ENCODE measurements at regions not wholly inside any gene's neighbourhood (a gene's known extent, or its start where the extent isn't known, plus 50 kb on each side); places are given as distances from the start of the nearest gene placed in this dataset.
"Not testable (repeated sequence)": the region's sequence is repeated elsewhere in the genome, so short reads cannot be mapped to it uniquely, and the experiment has no call there.

DNA sequence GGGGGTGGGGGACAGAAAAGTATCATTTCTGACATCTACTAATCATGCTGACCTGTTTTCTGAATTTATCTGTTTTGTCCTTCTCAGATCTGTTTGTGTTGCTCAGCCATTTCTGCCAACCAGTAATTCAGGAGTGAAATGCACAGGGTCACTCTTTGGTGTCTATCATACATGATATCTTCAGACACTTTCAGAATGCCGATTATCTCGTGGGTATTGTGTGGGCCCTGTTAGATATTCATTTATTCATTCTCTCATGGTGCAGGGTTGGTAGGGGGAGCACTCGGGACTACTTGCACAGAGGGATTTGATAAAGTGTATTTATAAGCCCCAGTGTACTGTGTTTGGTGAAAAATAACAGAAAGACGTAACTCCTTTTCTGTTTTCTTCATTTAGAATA, 101.2 kb upstream of the CITED2 start:
- no peak for DNase-seq (ENCODE audit: low read depth in 4 of 4, low spot score in 3 of 4)

GRCh38 chr6:139475241-139475640, 100.8 kb upstream of the CITED2 start:
- DNase-seq (ENCODE audit: low read depth in 4 of 4, low spot score in 3 of 4), result no peak

DNA sequence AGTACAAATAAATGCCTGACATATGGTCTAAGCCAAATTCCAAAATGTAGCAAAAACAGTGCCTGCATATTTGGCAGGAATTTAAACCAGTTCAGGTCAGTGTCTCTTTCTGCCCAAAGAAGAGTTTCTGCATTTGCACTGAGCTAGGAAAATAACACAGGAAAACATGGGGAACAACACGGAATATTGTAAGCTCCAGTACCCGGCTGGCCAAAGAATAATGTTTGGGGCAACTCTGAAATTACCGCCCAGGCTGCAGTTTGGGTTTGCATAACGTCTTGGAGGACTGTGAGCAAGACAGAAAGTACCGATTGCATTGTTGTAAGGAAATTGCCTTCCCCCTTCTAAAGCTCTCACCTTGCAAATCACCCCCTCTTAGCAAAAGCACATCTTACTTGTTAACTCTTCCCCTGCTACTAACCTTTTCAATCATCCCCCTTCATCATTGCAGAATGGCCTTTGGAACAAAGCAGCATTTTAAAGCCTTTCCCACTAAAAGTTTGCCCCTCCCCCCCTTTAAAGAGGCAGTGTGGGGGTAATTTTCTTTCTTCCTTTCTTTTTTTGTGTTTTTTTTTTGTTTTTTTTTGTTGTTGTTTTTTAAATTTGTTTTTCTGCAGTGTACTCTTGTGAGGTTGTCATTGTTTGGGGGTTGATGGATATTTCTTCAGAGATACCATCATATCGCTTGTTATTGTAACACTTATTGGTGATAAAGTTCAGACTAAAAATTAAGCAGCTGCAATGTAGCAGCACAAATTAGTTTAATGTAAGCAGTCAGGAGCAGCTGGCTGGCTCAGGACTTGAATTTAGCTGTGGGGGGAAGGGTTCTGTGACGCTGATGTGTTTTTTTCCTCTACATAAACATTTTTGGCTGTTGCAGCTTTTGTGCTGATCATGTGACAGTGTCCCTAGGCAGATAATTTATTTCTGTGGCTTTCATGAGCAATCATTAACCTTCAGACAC, 100.0 kb upstream of the CITED2 start:
- DNase-seq (ENCODE audit: low read depth in 4 of 4, low spot score in 3 of 4), result peak; percentile 61 to 82 (median 74)

- no peak for DNase-seq (ENCODE audit: low read depth in 4 of 4, low spot score in 3 of 4)
These were observed 99.3 kb upstream of the CITED2 start for GRCh38 chr6:139473731-139474130.

DNA sequence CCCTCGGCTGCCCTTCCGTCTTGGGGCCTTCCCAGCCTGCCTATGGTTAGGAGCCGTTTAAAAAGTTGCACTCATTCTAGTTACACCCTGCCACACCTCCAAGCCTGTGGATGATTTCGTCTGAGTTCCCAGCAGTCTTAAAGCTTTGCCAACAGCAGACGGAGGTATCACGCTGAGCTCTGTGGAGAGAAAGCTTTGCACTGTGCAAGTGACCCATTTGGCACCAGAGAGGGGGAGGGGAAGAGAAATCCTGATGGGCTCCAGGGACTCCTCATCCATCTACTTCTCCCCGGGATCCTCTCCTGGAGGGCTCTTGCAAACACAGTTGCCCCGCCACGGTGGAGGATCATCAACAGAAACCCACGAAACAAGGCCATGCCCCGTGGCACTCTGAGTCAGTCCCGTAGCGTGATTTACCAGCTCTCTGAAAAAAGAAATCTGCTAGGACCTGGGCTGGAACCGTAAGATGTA, 98.8 kb upstream of the CITED2 start:
- DNase-seq (ENCODE audit: low read depth in 4 of 4, low spot score in 3 of 4), result no peak

GRCh38 chr6:139472351-139473015, 98.0 kb upstream of the CITED2 start:
- DNase-seq (ENCODE audit: low read depth in 4 of 4, low spot score in 3 of 4), result no peak

DNA sequence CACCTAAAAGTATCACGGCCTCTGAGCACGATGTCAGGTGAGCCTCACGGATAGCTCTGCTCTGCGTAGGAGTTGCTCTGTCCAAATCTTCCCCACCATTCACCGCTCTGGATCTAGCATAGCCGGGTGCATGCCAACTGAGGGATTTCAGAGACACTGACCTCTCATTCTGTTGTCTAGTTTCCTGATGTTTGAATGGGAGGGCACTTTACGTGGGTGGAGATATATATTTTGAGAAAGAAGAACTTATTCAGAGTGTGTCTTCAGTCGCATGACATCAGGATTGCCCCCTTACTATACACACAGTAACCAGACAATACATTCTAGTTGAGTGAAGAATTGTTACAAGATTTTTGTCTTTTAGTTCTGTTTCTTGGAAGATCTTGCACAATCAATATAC, 96.5 kb upstream of the CITED2 start:
- no peak for DNase-seq (ENCODE audit: low read depth in 4 of 4, low spot score in 3 of 4)

- no peak for DNase-seq (ENCODE audit: low read depth in 4 of 4, low spot score in 3 of 4)
These were observed 93.9 kb upstream of the CITED2 start for GRCh38 chr6:139468178-139468819.

GRCh38 chr6:139457476-139457875, 83.0 kb upstream of the CITED2 start:
- DNase-seq (ENCODE audit: low read depth in 4 of 4, low spot score in 3 of 4), result no peak

DNA sequence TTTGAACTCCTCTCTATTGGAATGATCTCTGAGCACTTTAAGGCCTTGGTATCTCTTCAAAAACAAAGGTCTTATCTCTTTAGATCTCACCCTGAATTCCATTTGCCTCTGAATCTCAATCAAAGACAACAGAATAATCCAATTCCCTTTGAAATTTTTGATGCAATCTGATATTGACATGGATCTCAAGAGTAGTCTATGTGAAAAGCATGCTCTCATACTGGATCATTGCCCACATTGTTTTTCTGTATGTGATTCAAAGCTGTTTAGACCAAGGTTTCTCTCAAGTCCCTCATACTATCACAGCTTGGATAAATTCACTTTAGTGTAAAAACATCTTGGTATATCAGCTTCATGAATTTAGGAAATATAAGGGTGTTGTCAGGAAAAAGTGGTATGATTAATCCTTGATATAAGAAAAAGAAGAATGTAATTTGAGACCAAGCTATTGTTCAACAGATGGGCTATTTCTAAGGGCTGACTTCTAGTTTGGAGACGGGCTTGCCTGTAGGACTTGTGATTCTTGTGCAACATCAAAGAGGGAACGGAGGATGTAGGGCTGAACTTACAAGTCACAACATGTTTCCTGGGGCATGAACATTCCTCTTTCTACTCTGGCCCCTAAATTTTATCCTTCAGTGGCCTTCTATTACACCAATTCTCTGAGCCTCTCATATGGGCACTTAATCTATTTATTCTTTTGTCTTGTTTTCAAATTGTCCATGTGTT, 77.9 kb upstream of the CITED2 start:
- DNase-seq (ENCODE audit: low read depth in 4 of 4, low spot score in 3 of 4), result no peak

- no peak for DNase-seq (ENCODE audit: low read depth in 4 of 4, low spot score in 3 of 4)
These were observed 75.2 kb upstream of the CITED2 start for GRCh38 chr6:139449611-139450000.

GRCh38 chr6:139448998-139449610, 74.7 kb upstream of the CITED2 start:
- DNase-seq (ENCODE audit: low read depth in 4 of 4, low spot score in 3 of 4), result no peak

DNA sequence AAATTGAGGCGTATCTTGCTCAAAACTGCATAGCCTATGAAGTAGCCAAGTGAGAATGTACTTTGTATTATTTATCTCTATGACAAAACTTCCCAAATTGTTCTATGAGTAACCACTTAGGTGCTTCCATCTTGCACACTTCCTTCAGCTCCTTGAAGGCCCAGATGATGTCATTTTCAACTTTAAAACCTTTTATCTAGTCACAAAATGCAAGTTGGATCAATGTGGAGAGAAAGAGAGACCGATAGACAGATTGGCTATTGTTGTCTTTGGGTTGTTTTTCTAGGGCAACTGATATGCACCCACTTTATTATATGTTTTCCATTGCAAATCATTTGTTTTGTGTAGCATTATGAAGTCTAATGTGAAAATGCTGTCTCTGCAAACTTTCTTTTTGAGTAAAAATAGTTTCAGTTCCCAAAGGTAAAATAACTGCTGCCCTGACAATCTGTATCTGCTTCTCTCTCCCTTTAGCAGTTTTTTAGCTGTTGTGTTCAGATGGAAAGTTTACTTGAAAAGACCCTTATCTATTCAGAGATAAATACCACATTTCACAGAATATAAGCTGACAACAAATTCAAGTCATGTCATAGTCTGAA, 73.7 kb upstream of the CITED2 start:
- no peak for DNase-seq (ENCODE audit: low read depth in 4 of 4, low spot score in 3 of 4)

DNA sequence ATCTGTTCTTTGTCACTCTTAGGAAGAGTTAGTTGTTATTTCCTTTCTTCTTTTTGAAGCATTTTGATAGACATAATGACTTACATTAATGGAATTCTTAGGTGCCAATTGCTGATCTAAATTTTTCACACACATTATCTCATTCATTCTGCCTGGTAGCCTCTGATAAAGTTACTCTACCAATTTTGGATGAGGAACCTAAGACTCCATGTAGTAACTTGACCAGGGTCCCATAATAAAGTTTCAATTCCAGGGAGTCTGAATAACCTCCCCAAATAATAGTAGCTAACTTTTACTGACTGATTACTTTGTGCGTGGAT, 73.2 kb upstream of the CITED2 start:
- DNase-seq (ENCODE audit: low read depth in 4 of 4, low spot score in 3 of 4), result no peak

- no peak for DNase-seq (ENCODE audit: low read depth in 4 of 4, low spot score in 3 of 4)
These were observed 72.6 kb upstream of the CITED2 start for GRCh38 chr6:139446768-139447655.

DNA sequence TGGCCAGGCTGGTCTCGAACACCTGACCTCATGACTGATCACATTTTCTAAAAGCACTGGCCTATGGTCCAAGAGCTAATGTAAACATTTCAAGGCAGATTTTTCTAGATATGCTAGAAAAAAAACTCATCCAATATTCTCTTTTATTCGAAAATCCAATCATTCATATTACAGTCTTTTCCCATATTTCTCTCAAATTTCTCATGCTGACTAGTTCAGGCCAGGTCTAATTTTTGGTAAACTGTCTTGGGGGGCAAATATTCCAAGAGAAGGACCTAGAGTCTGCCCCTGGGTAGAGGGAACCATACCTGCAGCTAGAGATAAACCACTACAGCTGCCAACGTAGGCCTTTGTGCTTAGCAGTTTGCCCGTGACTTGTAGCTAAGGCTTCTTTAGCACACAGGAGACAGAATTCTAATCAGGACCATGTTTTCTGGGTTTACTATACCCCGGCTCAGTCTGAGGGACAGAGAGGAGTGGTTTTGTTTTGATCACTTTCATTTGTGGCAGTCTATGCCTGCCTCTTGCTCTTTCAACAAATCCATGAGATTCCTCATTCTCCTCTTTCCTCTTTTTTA, 71.8 kb upstream of the CITED2 start:
- no peak for DNase-seq (ENCODE audit: low read depth in 4 of 4, low spot score in 3 of 4)

DNA sequence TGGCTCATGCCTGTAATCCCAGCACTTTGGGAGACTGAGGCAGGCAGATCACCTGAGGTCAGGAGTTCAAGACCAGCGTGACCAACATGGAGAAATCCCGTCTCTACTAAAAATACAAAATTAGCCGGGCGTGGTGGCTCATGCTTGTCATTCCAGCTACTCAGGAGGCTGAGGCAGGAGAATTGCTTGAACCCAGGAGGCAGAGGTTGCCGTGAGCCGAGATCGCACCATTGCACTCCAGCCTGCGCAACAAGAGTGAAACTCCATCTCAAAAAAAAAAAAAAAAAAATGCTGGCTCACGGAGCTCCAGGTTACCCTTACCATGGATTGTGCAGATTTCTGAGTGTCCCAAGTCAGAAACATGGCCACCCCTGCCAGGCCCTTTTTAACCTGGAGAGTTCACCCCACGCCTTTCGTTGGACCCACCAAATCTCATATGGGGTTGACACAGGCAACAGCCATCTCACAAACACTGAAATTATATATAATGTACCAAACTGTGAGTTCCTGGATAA, 69.9 kb upstream of the CITED2 start:
- DNase-seq (ENCODE audit: low read depth in 4 of 4, low spot score in 3 of 4), result not testable (repeated sequence)
